MM.1S (cell line): ENCODE measurements at regions not wholly inside any gene's neighbourhood (a gene's known extent, or its start where the extent isn't known, plus 50 kb on each side); places are given as distances from the start of the nearest gene placed in this dataset.

Experiments used
- CTCF ChIP-seq: fragments of 300-600 bp; sonication (generic); IDR thresholded peaks from 2 replicates; pipeline ENCODE4 v1.5.1; 2016; ENCODE audit warnings: antibody characterized with exemption, low read length, mixed read lengths
- EZH2phosphoT487 ChIP-seq: fragments of 300-600 bp; sonication (generic); IDR thresholded peaks from 2 replicates; pipeline ENCODE4 v1.6.1; 2018; ENCODE audit warnings: antibody characterized with exemption, low read length

DNA sequence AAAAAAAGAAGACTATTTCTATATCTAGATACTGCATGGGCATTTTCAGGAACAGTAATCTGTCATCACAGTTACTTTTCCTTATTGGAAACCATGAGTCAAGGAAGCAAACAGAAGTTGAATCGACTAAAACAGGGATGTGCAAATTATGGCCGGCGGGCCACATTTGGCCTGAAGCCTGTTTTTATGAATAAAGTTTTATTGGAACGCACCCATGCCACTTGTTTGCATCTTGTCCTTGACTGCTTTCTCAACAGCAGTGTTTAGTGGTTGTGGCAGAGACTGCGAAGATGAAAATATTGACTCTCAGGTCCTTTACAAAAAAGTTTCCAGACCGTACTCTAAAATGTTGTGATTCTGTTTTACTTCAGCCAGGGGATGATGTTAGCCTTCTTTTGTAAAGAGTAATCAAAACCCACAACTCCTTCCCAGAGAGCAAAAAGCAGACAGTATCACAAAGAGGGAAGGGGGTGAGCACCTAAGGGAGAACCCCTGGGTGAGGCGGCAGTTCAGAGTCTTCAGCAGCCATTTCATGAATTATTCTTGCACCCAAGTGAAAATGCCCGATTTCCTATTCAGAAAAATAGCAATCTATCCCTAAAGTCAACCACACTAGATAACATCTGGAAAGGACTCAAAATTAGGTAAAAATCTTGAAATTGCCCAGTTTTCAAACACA is 190.4 kb downstream of the MYLK4 start:
- no peak for TF ChIP-seq CTCF
- TF ChIP-seq EZH2phosphoT487: no peak
